Epidermal melanocyte (primary cell): ENCODE measurements at regions not wholly inside any gene's neighbourhood (a gene's known extent, or its start where the extent isn't known, plus 50 kb on each side); places are given as distances from the start of the nearest gene placed in this dataset.
"Not testable (repeated sequence)": the region's sequence is repeated elsewhere in the genome, so short reads cannot be mapped to it uniquely, and the experiment has no call there.

Experiments used
- DNase-seq: peaks from one replicate; pipeline ENCODE4 v3.0.0; 2011; ENCODE audit warnings: low spot score; ENCODE audit not compliant: insufficient read length

GRCh38 chr16:63447121-63447520 lies 1410.9 kb upstream of the CDH8 start:
- no peak for DNase-seq

GRCh38 chr16:63442246-63442645 lies 1406.0 kb upstream of the CDH8 start:
- DNase-seq: no peak

GRCh38 chr16:63426275-63426870 lies 1390.1 kb upstream of the CDH8 start:
- DNase-seq: no peak

- DNase-seq: no peak
Observed at GRCh38 chr16:63422715-63423114, 1386.5 kb upstream of the CDH8 start.

GRCh38 chr16:63416712-63417111 lies 1380.5 kb upstream of the CDH8 start:
- DNase-seq: no peak

- no peak for DNase-seq
Observed at GRCh38 chr16:63415014-63415413, 1378.8 kb upstream of the CDH8 start.

GRCh38 chr16:63410594-63410993 lies 1374.4 kb upstream of the CDH8 start:
- DNase-seq: no peak

- no peak for DNase-seq
Observed at GRCh38 chr16:63403792-63404191, 1367.6 kb upstream of the CDH8 start.

GRCh38 chr16:63388277-63388676 lies 1352.0 kb upstream of the CDH8 start:
- not testable (repeated sequence) for DNase-seq

- DNase-seq: no peak
Observed at GRCh38 chr16:63385714-63386432, 1349.6 kb upstream of the CDH8 start.

- no peak for DNase-seq
Observed at GRCh38 chr16:63373744-63374143, 1337.5 kb upstream of the CDH8 start.

GRCh38 chr16:63372815-63373214 lies 1336.6 kb upstream of the CDH8 start:
- DNase-seq: no peak

GRCh38 chr16:63372283-63372682 lies 1336.0 kb upstream of the CDH8 start:
- DNase-seq: no peak

GRCh38 chr16:63365649-63366304 lies 1329.5 kb upstream of the CDH8 start:
- no peak for DNase-seq

- DNase-seq: no peak
Observed at GRCh38 chr16:63363738-63364137, 1327.5 kb upstream of the CDH8 start.

GRCh38 chr16:63361032-63361624 lies 1324.9 kb upstream of the CDH8 start:
- DNase-seq: peak; percentile 32

GRCh38 chr16:63349961-63350360 lies 1313.7 kb upstream of the CDH8 start:
- no peak for DNase-seq

GRCh38 chr16:63346000-63346399 lies 1309.8 kb upstream of the CDH8 start:
- DNase-seq: no peak

- DNase-seq: no peak
Observed at GRCh38 chr16:63337264-63337663, 1301.0 kb upstream of the CDH8 start.

- no peak for DNase-seq
Observed at GRCh38 chr16:63331111-63331510, 1294.9 kb upstream of the CDH8 start.

- no peak for DNase-seq
Observed at GRCh38 chr16:63326736-63327339, 1290.6 kb upstream of the CDH8 start.
